ENCODE measurements at regions not wholly inside any gene's neighbourhood (a gene's known extent, or its start where the extent isn't known, plus 50 kb on each side); places are given as distances from the start of the nearest gene placed in this dataset.

- no peaks in the 10 kb centered on the region for H4K20me1 ChIP-seq (ENCODE audit: insufficient read depth)
- H3K79me2 ChIP-seq (ENCODE audit: low read depth) = no peaks in the 10 kb centered on the region
- no peaks in the 10 kb centered on the region for H3K36me3 ChIP-seq (ENCODE audit: low read depth)
- H3F3A ChIP-seq (ENCODE audit: insufficient read depth, low read depth) = no peaks in the 10 kb centered on the region
- TF ChIP-seq EZH2 (IDR thresholded peaks at IDR 0.05; ENCODE audit: low read depth) = no peak
- DNase-seq = no peak
- no peak overlapping the region for H3K27ac ChIP-seq
- H3K4me1 ChIP-seq (replicated peaks; ENCODE audit: insufficient read depth) = peaks cover 11% of the 10 kb centered on the region; the same call in 1 of the 2 replicates
- H3K9me3 ChIP-seq (ENCODE audit: insufficient read depth, low read depth) = no peaks in the 10 kb centered on the region
- no peaks in the 10 kb centered on the region for H3K27me3 ChIP-seq (ENCODE audit: insufficient read depth, low read depth)
- H3K4me2 ChIP-seq = no peak overlapping the region
- intact Hi-C loops (cut with micrococcal nuclease; ENCODE audit: unreplicated experiment) = no loop called here
- CTCF ChIA-PET = no interaction called here
- H2AFZ ChIP-seq = no peak overlapping the region
- POLR2A ChIA-PET (ENCODE audit: unreplicated experiment) = interaction anchor here (0.6 to 0.7 kb wide), 2 partner anchors 19 to 220 kb away, joined by 3 to 6 read pairs; no protein-coding TSS in a partner anchor
- no peak overlapping the region for H3K4me3 ChIP-seq
- no TSS peak for BruUV-seq (replicated peaks)
- no peaks in the 10 kb centered on the region for H3K9me2 ChIP-seq (ENCODE audit: insufficient read depth)
These were observed 284.5 kb upstream of the JAG1 start for GRCh38 chr20:10958279-10958678.

DNA sequence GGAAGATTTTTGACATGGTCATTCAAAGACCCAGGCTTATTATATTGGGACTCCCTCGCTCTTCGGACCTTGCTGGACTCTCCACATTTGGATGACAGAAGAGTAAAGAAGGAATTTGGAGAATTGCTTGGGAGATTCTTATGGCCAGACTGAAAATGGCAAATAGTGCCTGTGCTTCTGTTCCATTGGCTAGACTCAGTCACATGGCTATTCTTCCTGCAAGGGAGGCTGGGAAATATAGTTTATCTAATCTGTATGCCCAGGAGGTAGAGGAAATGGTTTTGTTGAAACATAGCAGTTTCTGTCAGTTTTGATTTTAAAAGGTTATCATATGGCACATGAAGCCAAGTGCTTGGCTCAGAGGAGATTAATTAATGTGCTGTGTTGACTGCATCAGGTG, 286.6 kb upstream of the JAG1 start:
- Histone ChIP-seq H2AFZ (no peak overlapping the region), H3K4me3 (no peak overlapping the region), H3K4me1 (replicated peaks; ENCODE audit: insufficient read depth) (no peaks in the 10 kb centered on the region), H4K20me1 (ENCODE audit: insufficient read depth) (no peaks in the 10 kb centered on the region), H3K27me3 (ENCODE audit: insufficient read depth, low read depth) (no peaks in the 10 kb centered on the region), H3K9me2 (ENCODE audit: insufficient read depth) (no peaks in the 10 kb centered on the region), H3K27ac (no peak overlapping the region), H3K79me2 (ENCODE audit: low read depth) (no peaks in the 10 kb centered on the region), H3K4me2 (no peak overlapping the region), H3F3A (ENCODE audit: insufficient read depth, low read depth) (no peaks in the 10 kb centered on the region), H3K9me3 (ENCODE audit: insufficient read depth, low read depth) (no peaks in the 10 kb centered on the region), H3K36me3 (ENCODE audit: low read depth) (no peaks in the 10 kb centered on the region)
- BruUV-seq (replicated peaks) = no TSS peak
- POLR2A ChIA-PET (ENCODE audit: unreplicated experiment) = no interaction called here
- no peak for DNase-seq
- intact Hi-C loops (cut with micrococcal nuclease; ENCODE audit: unreplicated experiment) = no loop called here
- CTCF ChIA-PET = no interaction called here
- TF ChIP-seq EZH2 (IDR thresholded peaks at IDR 0.05; ENCODE audit: low read depth) (no peak), CTCF (conservative IDR thresholded peaks at IDR 0.05) (no peak)

DNA sequence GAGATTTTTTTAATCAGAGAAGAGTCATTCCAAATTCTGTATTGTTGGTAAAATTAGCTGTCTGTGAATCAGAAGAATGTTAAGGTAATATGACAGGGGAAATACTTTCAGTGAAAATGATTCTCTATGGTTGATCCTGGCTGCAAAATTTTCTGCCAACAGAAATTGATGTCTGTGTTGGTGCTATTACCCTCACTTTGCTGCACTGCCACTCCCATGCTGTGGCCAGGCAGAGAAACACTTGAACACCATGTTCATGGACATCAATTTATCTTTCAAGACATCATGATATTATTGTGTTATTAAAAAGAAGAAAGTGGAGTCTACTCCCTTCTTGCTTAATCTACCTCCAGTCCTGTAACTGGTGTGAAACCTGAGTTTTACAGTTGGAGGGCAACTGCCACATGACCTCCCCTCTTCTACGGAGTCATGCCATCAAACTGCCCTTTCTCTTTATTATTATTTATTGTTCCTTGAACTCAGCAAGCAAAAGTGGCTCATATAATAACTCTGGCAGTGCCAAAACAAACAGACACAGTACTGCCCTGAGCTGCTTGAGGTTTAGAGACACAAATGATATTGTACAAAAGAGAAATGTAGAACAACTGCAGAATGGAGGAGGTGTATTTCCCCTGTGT, 288.0 kb upstream of the JAG1 start:
- H3K9me3 ChIP-seq (ENCODE audit: insufficient read depth, low read depth) = no peaks in the 10 kb centered on the region
- no peak for TF ChIP-seq EZH2 (IDR thresholded peaks at IDR 0.05; ENCODE audit: low read depth)
- TF ChIP-seq CTCF (conservative IDR thresholded peaks at IDR 0.05) = no peak
- no peaks in the 10 kb centered on the region for H3K27me3 ChIP-seq (ENCODE audit: insufficient read depth, low read depth)
- no peak overlapping the region for H2AFZ ChIP-seq
- intact Hi-C loops (cut with micrococcal nuclease; ENCODE audit: unreplicated experiment) = no loop called here
- ChIA-PET CTCF (no interaction called here), POLR2A (ENCODE audit: unreplicated experiment) (no interaction called here)
- H3K79me2 ChIP-seq (ENCODE audit: low read depth) = no peaks in the 10 kb centered on the region
- H3K27ac ChIP-seq = no peak overlapping the region
- no peaks in the 10 kb centered on the region for H3F3A ChIP-seq (ENCODE audit: insufficient read depth, low read depth)
- H4K20me1 ChIP-seq (ENCODE audit: insufficient read depth) = no peaks in the 10 kb centered on the region
- H3K4me1 ChIP-seq (replicated peaks; ENCODE audit: insufficient read depth) = no peaks in the 10 kb centered on the region
- no peaks in the 10 kb centered on the region for H3K9me2 ChIP-seq (ENCODE audit: insufficient read depth)
- DNase-seq = no peak
- H3K4me2 ChIP-seq = no peak overlapping the region
- no peak overlapping the region for H3K4me3 ChIP-seq
- BruUV-seq (replicated peaks) = no TSS peak
- H3K36me3 ChIP-seq (ENCODE audit: low read depth) = no peaks in the 10 kb centered on the region

DNA sequence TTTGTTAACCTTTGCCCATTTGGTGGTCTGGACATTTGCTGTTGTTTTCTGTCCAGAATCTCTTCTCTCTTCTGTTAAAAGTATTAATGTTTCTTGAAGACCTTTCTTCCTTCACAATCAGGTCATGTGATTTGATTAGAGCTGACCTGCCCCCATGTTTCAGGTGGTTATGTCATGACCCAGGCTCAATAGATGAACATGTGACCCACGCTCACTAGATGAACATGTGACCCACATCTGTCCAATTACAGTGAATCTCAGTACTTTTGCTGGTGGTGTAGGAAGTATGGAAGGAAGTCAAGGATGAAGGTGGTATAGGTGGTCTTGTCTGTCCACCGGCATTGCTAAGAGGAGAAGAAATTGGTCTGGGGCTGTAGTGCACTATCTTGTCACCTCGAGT, 289.1 kb upstream of the JAG1 start:
- H3K9me3 ChIP-seq (ENCODE audit: insufficient read depth, low read depth) = no peaks in the 10 kb centered on the region
- no TSS peak for BruUV-seq (replicated peaks)
- no peaks in the 10 kb centered on the region for H3K27me3 ChIP-seq (ENCODE audit: insufficient read depth, low read depth)
- no peaks in the 10 kb centered on the region for H3K36me3 ChIP-seq (ENCODE audit: low read depth)
- no peak overlapping the region for H3K4me2 ChIP-seq
- no peaks in the 10 kb centered on the region for H4K20me1 ChIP-seq (ENCODE audit: insufficient read depth)
- no peaks in the 10 kb centered on the region for H3K4me1 ChIP-seq (replicated peaks; ENCODE audit: insufficient read depth)
- no peaks in the 10 kb centered on the region for H3F3A ChIP-seq (ENCODE audit: insufficient read depth, low read depth)
- no peak overlapping the region for H3K27ac ChIP-seq
- intact Hi-C loops (cut with micrococcal nuclease; ENCODE audit: unreplicated experiment) = no loop called here
- no peak overlapping the region for H2AFZ ChIP-seq
- no peaks in the 10 kb centered on the region for H3K79me2 ChIP-seq (ENCODE audit: low read depth)
- CTCF ChIA-PET = no interaction called here
- POLR2A ChIA-PET (ENCODE audit: unreplicated experiment) = no interaction called here
- no peak for TF ChIP-seq EZH2 (IDR thresholded peaks at IDR 0.05; ENCODE audit: low read depth)
- TF ChIP-seq CTCF (conservative IDR thresholded peaks at IDR 0.05) = no peak
- DNase-seq = no peak
- no peaks in the 10 kb centered on the region for H3K9me2 ChIP-seq (ENCODE audit: insufficient read depth)
- H3K4me3 ChIP-seq = no peak overlapping the region
